ENCODE measurements at regions not wholly inside any gene's neighbourhood (a gene's known extent, or its start where the extent isn't known, plus 50 kb on each side); places are given as distances from the start of the nearest gene placed in this dataset.

DNA sequence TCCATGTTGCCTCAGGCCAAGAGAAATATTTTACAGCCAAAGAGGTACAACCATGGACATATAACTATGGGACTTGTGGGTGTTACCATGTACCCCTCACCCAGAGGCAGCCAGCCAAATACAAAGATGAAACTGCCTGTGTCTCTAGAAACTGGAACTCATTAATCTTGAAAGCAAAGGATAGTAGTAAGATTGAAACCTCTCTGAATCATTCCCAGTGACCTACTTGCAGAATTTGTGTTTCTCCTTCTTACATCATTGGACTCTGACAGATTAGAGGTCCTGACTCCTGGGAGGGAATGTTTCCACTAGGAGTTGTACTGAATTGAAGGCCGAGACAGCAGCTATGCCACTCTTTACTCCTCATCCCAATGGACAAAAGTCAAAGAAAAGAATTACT, 257.4 kb upstream of the UBASH3B start:
- TF ChIP-seq, protein P1, sequence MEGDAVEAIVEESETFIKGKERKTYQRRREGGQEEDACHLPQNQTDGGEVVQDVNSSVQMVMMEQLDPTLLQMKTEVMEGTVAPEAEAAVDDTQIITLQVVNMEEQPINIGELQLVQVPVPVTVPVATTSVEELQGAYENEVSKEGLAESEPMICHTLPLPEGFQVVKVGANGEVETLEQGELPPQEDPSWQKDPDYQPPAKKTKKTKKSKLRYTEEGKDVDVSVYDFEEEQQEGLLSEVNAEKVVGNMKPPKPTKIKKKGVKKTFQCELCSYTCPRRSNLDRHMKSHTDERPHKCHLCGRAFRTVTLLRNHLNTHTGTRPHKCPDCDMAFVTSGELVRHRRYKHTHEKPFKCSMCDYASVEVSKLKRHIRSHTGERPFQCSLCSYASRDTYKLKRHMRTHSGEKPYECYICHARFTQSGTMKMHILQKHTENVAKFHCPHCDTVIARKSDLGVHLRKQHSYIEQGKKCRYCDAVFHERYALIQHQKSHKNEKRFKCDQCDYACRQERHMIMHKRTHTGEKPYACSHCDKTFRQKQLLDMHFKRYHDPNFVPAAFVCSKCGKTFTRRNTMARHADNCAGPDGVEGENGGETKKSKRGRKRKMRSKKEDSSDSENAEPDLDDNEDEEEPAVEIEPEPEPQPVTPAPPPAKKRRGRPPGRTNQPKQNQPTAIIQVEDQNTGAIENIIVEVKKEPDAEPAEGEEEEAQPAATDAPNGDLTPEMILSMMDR (IDR thresholded peaks at IDR 0.05): no peak
- no peak for TF ChIP-seq EZH2 (IDR thresholded peaks at IDR 0.05)
- no peak for TF ChIP-seq EZH2phosphoT487 (IDR thresholded peaks at IDR 0.05)
